GM12892 (cell line): ENCODE measurements at regions not wholly inside any gene's neighbourhood (a gene's known extent, or its start where the extent isn't known, plus 50 kb on each side); places are given as distances from the start of the nearest gene placed in this dataset.

Experiments used
- POLR2A ChIP-seq: IDR thresholded peaks from 2 replicates; pipeline ENCODE4 v1.6.1; 2011; ENCODE audit warnings: low read depth, low read length, control low read depth
- TAF1 ChIP-seq: IDR thresholded peaks from 2 replicates; pipeline ENCODE4 v1.6.1; 2011; ENCODE audit warnings: low read depth, mild to moderate bottlenecking, control low read depth, low read length, borderline replicate concordance

DNA sequence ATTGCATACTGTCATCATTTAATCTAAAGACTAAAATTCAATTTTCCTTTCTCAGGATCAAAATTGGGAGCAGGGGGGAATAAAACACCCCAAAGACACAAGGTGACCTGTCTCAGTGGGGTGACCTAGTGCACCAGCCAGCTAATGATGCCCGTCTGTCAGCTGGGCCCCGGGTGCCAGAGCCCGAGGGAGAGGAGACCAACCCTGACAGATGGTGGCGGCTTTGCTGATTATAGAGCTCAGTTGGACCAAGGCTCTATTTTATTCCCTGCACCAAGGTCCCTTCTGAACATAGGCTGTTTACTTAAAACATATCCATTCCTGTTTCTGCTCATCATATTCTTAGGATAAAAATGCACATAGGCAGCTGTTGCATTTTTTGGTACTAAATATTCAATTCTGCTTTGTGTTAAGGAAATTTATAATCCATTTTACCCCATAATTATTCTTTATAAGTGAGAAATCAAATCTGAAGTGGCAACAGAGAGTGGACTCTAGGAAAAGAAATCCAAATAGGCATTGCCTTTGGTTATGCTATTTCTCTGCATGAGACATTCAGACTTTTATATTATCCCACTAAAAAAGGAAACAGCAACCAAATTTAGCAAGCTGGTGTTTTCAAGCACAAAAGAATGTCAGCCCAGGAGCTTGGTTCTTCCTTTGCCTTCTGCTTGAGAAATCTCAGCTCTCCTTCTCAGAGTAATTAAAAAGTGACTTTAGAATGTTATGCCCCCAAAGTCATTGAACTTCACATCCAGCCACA is 96.8 kb upstream of the IFNG-AS1 start:
- TF ChIP-seq POLR2A (no peak), TAF1 (no peak)
